HEK293 (cell line): ENCODE measurements at regions not wholly inside any gene's neighbourhood (a gene's known extent, or its start where the extent isn't known, plus 50 kb on each side); places are given as distances from the start of the nearest gene placed in this dataset.
A peak's percentile ranks its signal among the peaks of the same experiment; 100 is the strongest.

ENCODE experiments used
- GFI1B ChIP-seq: fragments of 450-650 bp; formaldehyde crosslinking; IDR thresholded peaks from 2 replicates; pipeline ENCODE4 v1.5.1; 2016; ENCODE audit warnings: missing biosample characterization, missing genetic modification characterization
- KLF10 ChIP-seq: fragments of 450-650 bp; IDR thresholded peaks from 2 replicates; pipeline ENCODE4 v1.5.1; 2018; ENCODE audit warnings: missing biosample characterization, mild to moderate bottlenecking, missing genetic modification characterization
- MZF1 ChIP-seq: fragments of 450-650 bp; formaldehyde crosslinking; IDR thresholded peaks from 2 replicates; pipeline ENCODE4 v1.5.1; 2017; ENCODE audit warnings: missing biosample characterization, missing genetic modification characterization, borderline replicate concordance
- PRDM1 ChIP-seq: fragments of 450-650 bp; formaldehyde crosslinking; IDR thresholded peaks from 2 replicates; pipeline ENCODE4; 2016; ENCODE audit warnings: missing biosample characterization, missing genetic modification characterization
- TCF7L2 ChIP-seq: IDR thresholded peaks from 2 replicates; pipeline ENCODE4 v1.6.1; 2011; ENCODE audit warnings: low read depth, mild to moderate bottlenecking, inconsistent platforms, low read length, moderate library complexity, borderline replicate concordance
- TRIM28 ChIP-seq: IDR thresholded peaks from 2 replicates; pipeline ENCODE4 v1.6.1; 2011; ENCODE audit warnings: low read length, control low read depth, borderline replicate concordance
- ZBTB20 ChIP-seq: fragments of 450-650 bp; formaldehyde crosslinking; IDR thresholded peaks from 2 replicates; pipeline ENCODE4 v1.5.1; 2016; ENCODE audit warnings: missing biosample characterization, missing genetic modification characterization
- ZBTB7A ChIP-seq: fragments of 450-650 bp; formaldehyde crosslinking; IDR thresholded peaks from 2 replicates; pipeline ENCODE4 v1.5.1; 2016; ENCODE audit warnings: low read depth, missing biosample characterization, missing genetic modification characterization
- ZBTB8A ChIP-seq: fragments of 450-650 bp; formaldehyde crosslinking; IDR thresholded peaks from 2 replicates; pipeline ENCODE4 v1.5.1; 2016; ENCODE audit warnings: missing biosample characterization, missing genetic modification characterization
- ZFP41 ChIP-seq: fragments of 450-650 bp; formaldehyde crosslinking; IDR thresholded peaks from 2 replicates; pipeline ENCODE4 v1.5.1; 2016; ENCODE audit warnings: missing biosample characterization, missing genetic modification characterization, borderline replicate concordance
- ZNF24 ChIP-seq: fragments of 450-650 bp; formaldehyde crosslinking; IDR thresholded peaks from 2 replicates; pipeline ENCODE4 v1.5.1; 2016; ENCODE audit warnings: missing biosample characterization, missing genetic modification characterization
- ZNF302 ChIP-seq: fragments of 450-650 bp; formaldehyde crosslinking; IDR thresholded peaks from 2 replicates; pipeline ENCODE4 v1.5.1; 2016; ENCODE audit warnings: missing biosample characterization, missing genetic modification characterization, low read depth
- ZNF324 ChIP-seq: fragments of 450-650 bp; formaldehyde crosslinking; IDR thresholded peaks from 2 replicates; pipeline ENCODE4 v1.5.1; 2016; ENCODE audit warnings: missing biosample characterization, missing genetic modification characterization
- ZNF341 ChIP-seq: fragments of 450-650 bp; formaldehyde crosslinking; IDR thresholded peaks from 2 replicates; pipeline ENCODE4; 2016; ENCODE audit warnings: low read depth, missing biosample characterization, missing genetic modification characterization
- ZNF521 ChIP-seq: fragments of 450-650 bp; formaldehyde crosslinking; IDR thresholded peaks from 2 replicates; pipeline ENCODE4 v1.5.1; 2017; ENCODE audit warnings: missing biosample characterization, mild to moderate bottlenecking, missing genetic modification characterization
- ZNF654 ChIP-seq: fragments of 450-650 bp; formaldehyde crosslinking; IDR thresholded peaks from 2 replicates; pipeline ENCODE4 v1.5.1; 2016; ENCODE audit warnings: low read depth, missing biosample characterization, missing genetic modification characterization
- ZNF701 ChIP-seq: fragments of 450-650 bp; formaldehyde crosslinking; IDR thresholded peaks from 2 replicates; pipeline ENCODE4 v1.5.1; 2016; ENCODE audit warnings: missing biosample characterization, missing genetic modification characterization
- TF ChIP-seq, protein P1 (sequence below): fragments of 450-650 bp; formaldehyde crosslinking; IDR thresholded peaks from 2 replicates; pipeline ENCODE4 v1.5.1; 2016; ENCODE audit warnings: missing biosample characterization, missing genetic modification characterization
- TF ChIP-seq, protein P2 (sequence below): fragments of 450-650 bp; formaldehyde crosslinking; optimal IDR thresholded peaks from 2 replicates; pipeline ENCODE3; 2016; ENCODE audit warnings: missing biosample characterization, mild to moderate bottlenecking, missing genetic modification characterization
- TF ChIP-seq, protein P3 (sequence below): fragments of 450-650 bp; formaldehyde crosslinking; IDR thresholded peaks from 2 replicates; pipeline ENCODE4 v1.5.1; 2016; ENCODE audit warnings: missing biosample characterization, missing genetic modification characterization
- TF ChIP-seq, protein P4 (sequence below): fragments of 450-650 bp; formaldehyde crosslinking; IDR thresholded peaks from 2 replicates; pipeline ENCODE4 v1.5.1; 2016; ENCODE audit warnings: missing biosample characterization, missing genetic modification characterization
- TF ChIP-seq, protein P5 (sequence below): IDR thresholded peaks from 2 replicates; pipeline ENCODE4 v1.6.1; 2011; ENCODE audit warnings: mild to moderate bottlenecking, low read depth, low read length, borderline replicate concordance
- TF ChIP-seq, protein P6 (sequence below): fragments of 450-650 bp; formaldehyde crosslinking; IDR thresholded peaks from 2 replicates; pipeline ENCODE4 v1.5.1; 2016; ENCODE audit warnings: missing biosample characterization, missing genetic modification characterization
- TF ChIP-seq, protein P7 (sequence below): fragments of 450-650 bp; formaldehyde crosslinking; IDR thresholded peaks from 2 replicates; pipeline ENCODE4 v1.5.1; 2017; ENCODE audit warnings: missing biosample characterization, mild to moderate bottlenecking, missing genetic modification characterization, moderate library complexity

DNA sequence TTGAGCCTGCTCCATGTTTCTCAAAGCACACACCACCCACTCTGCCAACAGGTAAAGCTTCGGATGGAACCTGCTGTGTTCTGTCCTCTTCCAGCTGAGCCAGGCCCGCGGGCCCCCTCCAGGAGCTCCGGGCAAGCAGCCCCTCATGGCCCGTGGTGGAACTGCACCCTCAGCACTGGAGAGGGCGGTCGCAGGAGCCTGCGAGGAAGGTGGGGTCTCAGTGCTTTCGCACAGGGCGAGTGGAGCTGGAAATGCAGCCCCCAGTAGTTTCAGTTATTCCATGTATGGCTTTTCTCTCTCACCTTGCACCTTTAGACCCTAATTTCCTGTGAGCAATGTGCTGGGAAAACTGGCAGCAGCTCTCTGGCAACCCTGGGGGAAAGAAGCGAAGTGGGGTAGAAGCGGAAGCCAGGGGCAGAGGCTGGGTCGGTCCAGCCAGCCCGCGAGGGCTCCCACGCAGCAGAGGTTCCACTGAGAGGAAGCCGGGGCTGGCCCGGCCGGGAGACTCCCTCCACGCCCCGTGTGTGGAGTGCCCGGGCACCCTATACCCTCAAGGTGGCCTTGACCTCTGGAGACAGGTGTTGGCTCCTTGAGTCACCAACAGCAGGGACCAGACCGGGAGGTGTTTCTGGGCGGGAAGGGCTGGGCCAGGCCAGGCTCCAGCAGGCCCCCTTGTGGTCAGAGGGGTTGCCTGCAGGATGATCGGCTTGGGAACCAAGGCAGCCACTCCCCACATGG lies 119.9 kb upstream of the TMEM45B start (continued):
- no peak for TF ChIP-seq PRDM1
- peak; percentile 45 for TF ChIP-seq ZNF654
- no peak for TF ChIP-seq GFI1B (tag by site-specific recombination)
- TF ChIP-seq ZNF341 (tag by site-specific recombination) = peak; percentile 68
- TF ChIP-seq KLF10 (tag by site-specific recombination) = no peak
- TF ChIP-seq, protein P1, sequence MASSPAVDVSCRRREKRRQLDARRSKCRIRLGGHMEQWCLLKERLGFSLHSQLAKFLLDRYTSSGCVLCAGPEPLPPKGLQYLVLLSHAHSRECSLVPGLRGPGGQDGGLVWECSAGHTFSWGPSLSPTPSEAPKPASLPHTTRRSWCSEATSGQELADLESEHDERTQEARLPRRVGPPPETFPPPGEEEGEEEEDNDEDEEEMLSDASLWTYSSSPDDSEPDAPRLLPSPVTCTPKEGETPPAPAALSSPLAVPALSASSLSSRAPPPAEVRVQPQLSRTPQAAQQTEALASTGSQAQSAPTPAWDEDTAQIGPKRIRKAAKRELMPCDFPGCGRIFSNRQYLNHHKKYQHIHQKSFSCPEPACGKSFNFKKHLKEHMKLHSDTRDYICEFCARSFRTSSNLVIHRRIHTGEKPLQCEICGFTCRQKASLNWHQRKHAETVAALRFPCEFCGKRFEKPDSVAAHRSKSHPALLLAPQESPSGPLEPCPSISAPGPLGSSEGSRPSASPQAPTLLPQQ (tag by site-specific recombination) = no peak
- TF ChIP-seq ZBTB20 (tag by site-specific recombination) = no peak
- no peak for TF ChIP-seq TCF7L2
- TF ChIP-seq, protein P2, sequence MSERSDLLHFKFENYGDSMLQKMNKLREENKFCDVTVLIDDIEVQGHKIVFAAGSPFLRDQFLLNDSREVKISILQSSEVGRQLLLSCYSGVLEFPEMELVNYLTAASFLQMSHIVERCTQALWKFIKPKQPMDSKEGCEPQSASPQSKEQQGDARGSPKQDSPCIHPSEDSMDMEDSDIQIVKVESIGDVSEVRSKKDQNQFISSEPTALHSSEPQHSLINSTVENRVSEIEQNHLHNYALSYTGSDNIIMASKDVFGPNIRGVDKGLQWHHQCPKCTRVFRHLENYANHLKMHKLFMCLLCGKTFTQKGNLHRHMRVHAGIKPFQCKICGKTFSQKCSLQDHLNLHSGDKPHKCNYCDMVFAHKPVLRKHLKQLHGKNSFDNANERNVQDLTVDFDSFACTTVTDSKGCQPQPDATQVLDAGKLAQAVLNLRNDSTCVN (tag by site-specific recombination) = no peak
- TF ChIP-seq ZNF24 = no peak
- TF ChIP-seq ZNF521 = no peak
- no peak for TF ChIP-seq ZNF701 (tag by site-specific recombination)
- no peak for TF ChIP-seq MZF1 (tag by site-specific recombination)
- TF ChIP-seq, protein P3, sequence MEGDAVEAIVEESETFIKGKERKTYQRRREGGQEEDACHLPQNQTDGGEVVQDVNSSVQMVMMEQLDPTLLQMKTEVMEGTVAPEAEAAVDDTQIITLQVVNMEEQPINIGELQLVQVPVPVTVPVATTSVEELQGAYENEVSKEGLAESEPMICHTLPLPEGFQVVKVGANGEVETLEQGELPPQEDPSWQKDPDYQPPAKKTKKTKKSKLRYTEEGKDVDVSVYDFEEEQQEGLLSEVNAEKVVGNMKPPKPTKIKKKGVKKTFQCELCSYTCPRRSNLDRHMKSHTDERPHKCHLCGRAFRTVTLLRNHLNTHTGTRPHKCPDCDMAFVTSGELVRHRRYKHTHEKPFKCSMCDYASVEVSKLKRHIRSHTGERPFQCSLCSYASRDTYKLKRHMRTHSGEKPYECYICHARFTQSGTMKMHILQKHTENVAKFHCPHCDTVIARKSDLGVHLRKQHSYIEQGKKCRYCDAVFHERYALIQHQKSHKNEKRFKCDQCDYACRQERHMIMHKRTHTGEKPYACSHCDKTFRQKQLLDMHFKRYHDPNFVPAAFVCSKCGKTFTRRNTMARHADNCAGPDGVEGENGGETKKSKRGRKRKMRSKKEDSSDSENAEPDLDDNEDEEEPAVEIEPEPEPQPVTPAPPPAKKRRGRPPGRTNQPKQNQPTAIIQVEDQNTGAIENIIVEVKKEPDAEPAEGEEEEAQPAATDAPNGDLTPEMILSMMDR (tag by site-specific recombination) = peak; percentile 30; the same call in 1 of the 2 replicates
- TF ChIP-seq, protein P4, sequence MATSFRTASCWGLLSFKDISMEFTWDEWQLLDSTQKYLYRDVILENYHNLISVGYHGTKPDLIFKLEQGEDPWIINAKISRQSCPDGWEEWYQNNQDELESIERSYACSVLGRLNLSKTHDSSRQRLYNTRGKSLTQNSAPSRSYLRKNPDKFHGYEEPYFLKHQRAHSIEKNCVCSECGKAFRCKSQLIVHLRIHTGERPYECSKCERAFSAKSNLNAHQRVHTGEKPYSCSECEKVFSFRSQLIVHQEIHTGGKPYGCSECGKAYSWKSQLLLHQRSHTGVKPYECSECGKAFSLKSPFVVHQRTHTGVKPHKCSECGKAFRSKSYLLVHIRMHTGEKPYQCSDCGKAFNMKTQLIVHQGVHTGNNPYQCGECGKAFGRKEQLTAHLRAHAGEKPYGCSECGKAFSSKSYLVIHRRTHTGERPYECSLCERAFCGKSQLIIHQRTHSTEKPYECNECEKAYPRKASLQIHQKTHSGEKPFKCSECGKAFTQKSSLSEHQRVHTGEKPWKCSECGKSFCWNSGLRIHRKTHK (tag by site-specific recombination) = no peak
- no peak for TF ChIP-seq ZBTB7A (tag by site-specific recombination)
- TF ChIP-seq, protein P5, sequence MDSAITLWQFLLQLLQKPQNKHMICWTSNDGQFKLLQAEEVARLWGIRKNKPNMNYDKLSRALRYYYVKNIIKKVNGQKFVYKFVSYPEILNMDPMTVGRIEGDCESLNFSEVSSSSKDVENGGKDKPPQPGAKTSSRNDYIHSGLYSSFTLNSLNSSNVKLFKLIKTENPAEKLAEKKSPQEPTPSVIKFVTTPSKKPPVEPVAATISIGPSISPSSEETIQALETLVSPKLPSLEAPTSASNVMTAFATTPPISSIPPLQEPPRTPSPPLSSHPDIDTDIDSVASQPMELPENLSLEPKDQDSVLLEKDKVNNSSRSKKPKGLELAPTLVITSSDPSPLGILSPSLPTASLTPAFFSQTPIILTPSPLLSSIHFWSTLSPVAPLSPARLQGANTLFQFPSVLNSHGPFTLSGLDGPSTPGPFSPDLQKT = no peak
- TF ChIP-seq TRIM28 = no peak
- no peak for TF ChIP-seq ZBTB8A (tag by site-specific recombination)
- TF ChIP-seq, protein P6, sequence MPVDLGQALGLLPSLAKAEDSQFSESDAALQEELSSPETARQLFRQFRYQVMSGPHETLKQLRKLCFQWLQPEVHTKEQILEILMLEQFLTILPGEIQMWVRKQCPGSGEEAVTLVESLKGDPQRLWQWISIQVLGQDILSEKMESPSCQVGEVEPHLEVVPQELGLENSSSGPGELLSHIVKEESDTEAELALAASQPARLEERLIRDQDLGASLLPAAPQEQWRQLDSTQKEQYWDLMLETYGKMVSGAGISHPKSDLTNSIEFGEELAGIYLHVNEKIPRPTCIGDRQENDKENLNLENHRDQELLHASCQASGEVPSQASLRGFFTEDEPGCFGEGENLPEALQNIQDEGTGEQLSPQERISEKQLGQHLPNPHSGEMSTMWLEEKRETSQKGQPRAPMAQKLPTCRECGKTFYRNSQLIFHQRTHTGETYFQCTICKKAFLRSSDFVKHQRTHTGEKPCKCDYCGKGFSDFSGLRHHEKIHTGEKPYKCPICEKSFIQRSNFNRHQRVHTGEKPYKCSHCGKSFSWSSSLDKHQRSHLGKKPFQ (tag by site-specific recombination) = no peak
- TF ChIP-seq, protein P7, sequence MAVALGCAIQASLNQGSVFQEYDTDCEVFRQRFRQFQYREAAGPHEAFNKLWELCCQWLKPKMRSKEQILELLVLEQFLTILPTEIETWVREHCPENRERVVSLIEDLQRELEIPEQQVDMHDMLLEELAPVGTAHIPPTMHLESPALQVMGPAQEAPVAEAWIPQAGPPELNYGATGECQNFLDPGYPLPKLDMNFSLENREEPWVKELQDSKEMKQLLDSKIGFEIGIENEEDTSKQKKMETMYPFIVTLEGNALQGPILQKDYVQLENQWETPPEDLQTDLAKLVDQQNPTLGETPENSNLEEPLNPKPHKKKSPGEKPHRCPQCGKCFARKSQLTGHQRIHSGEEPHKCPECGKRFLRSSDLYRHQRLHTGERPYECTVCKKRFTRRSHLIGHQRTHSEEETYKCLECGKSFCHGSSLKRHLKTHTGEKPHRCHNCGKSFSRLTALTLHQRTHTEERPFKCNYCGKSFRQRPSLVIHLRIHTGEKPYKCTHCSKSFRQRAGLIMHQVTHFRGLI = no peak
- TF ChIP-seq ZNF302 = no peak
- TF ChIP-seq ZFP41 (tag by site-specific recombination) = no peak
- TF ChIP-seq ZNF324 (tag by site-specific recombination) = no peak
- TF ChIP-seq, all 188 proteins: peak for 7
